HFF-Myc (cell line): ENCODE measurements at regions not wholly inside any gene's neighbourhood (a gene's known extent, or its start where the extent isn't known, plus 50 kb on each side); places are given as distances from the start of the nearest gene placed in this dataset.

Experiments used
- DNase-seq: peaks from one replicate; pipeline ENCODE4 v3.0.0-alpha.2; 2011; ENCODE audit warnings: low read depth; ENCODE audit errors: extremely low read depth
- H3K4me3 ChIP-seq: replicated peaks from 2 replicates; pipeline ENCODE4 v1.5.1; 2011; ENCODE audit warnings: low read depth, mild to moderate bottlenecking, control low read depth, low read length
- TF ChIP-seq, protein P1 (sequence below): IDR thresholded peaks from 2 replicates; pipeline ENCODE4 v1.5.1; 2012; ENCODE audit warnings: mild to moderate bottlenecking, low read depth, low read length, control low read depth; ENCODE audit errors: missing control alignments

- DNase-seq = peak; percentile 100
- no peak overlapping the region for H3K4me3 ChIP-seq
- TF ChIP-seq, protein P1, sequence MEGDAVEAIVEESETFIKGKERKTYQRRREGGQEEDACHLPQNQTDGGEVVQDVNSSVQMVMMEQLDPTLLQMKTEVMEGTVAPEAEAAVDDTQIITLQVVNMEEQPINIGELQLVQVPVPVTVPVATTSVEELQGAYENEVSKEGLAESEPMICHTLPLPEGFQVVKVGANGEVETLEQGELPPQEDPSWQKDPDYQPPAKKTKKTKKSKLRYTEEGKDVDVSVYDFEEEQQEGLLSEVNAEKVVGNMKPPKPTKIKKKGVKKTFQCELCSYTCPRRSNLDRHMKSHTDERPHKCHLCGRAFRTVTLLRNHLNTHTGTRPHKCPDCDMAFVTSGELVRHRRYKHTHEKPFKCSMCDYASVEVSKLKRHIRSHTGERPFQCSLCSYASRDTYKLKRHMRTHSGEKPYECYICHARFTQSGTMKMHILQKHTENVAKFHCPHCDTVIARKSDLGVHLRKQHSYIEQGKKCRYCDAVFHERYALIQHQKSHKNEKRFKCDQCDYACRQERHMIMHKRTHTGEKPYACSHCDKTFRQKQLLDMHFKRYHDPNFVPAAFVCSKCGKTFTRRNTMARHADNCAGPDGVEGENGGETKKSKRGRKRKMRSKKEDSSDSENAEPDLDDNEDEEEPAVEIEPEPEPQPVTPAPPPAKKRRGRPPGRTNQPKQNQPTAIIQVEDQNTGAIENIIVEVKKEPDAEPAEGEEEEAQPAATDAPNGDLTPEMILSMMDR = no peak
Measured at GRCh38 chr6:90369024-90369519, 72.4 kb upstream of the BACH2 start.

- TF ChIP-seq, protein P1 = no peak
- H3K4me3 ChIP-seq = no peak overlapping the region
- no peak for DNase-seq
Measured at GRCh38 chr6:90368601-90369000, 72.0 kb upstream of the BACH2 start.

GRCh38 chr6:90368001-90368400, 71.4 kb upstream of the BACH2 start:
- TF ChIP-seq, protein P1 = no peak
- no peak for DNase-seq
- H3K4me3 ChIP-seq = no peak overlapping the region

DNA sequence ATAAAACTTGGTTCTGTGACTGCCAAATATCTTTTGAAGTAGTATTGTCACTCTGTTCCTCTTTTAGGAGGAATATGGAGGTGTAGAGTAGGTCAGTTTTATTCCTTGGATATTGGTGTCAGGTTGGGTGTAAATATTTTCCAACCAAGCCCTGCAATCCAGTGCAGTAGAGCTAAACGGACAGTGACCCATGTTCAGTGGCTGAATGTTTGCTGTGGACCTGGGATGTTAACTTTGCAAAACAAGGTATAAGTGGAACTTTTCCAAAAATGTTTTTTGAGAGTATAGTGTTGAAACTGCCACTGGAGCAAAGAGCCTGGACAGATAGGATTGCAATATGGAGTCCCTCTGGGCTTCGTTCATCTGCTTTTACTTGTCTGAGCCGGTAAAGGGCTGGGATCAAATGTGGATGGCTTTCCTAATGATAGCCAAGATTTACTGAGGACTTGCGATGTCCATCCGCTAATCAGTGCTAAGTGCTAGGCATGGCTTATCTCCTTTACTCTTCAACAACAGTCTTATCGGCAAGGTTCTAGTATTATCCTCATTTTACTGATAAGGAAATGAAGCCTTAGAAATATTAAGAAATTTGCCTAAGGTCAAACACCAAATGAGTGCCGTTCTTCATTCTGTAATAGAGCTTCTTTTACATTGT, 69.0 kb upstream of the BACH2 start:
- no peak overlapping the region for H3K4me3 ChIP-seq
- DNase-seq = no peak
- TF ChIP-seq, protein P1 = no peak

DNA sequence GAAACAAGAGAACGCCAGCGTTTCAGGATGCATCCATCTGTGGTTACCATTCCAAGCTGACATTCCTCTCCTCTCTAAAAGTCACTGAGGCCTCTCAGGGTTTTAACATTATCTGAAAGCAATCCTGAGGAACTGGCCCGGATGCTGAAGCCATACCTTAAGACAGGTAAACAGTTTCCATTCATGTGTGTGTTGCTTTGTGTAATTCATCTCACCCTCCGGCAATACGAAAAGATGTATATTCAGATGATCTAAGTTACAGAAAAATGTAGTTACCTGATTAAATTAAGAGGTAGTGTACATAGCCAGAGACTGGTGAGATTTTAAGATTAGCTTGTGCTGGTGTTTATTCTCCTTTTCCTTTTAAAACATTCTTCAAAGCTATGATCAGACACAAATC, 68.4 kb upstream of the BACH2 start:
- TF ChIP-seq, protein P1 = no peak
- DNase-seq = no peak
- H3K4me3 ChIP-seq = no peak overlapping the region

DNA sequence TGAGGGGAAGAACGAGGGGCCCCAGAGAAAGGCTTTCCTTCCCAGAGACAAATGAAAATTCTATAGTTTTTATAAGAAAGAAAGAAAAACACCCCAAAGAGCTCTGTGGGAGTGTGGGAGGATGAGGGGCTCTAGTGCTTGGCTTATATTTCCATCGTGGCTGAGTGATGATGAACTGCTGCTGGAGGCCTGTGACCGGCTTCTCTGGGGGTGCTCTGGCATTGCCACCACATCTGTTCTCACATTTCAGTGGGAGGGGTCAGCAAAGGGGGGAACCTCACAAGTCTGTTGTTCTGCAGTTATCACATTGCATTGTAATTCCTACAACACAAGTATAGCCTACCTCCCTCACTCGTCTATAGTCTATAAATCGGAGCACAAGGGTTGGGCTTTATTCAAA, 67.6 kb upstream of the BACH2 start:
- no peak overlapping the region for H3K4me3 ChIP-seq
- TF ChIP-seq, protein P1 = no peak
- DNase-seq = no peak

GRCh38 chr6:90362318-90362717, 65.7 kb upstream of the BACH2 start:
- no peak overlapping the region for H3K4me3 ChIP-seq
- TF ChIP-seq, protein P1 = no peak
- no peak for DNase-seq
